Endothelial cell (in vitro differentiated cells): ENCODE measurements at regions not wholly inside any gene's neighbourhood (a gene's known extent, or its start where the extent isn't known, plus 50 kb on each side); places are given as distances from the start of the nearest gene placed in this dataset.
A peak's percentile ranks its signal among the peaks of the same experiment; 100 is the strongest.

Source experiments
- DNase-seq: peaks from one replicate; pipeline ENCODE4 v3.0.0; 2021; ENCODE audit warnings: low spot score
- H3K27ac Mint-ChIP-seq: one replicate; pipeline ENCODE4 v1.8.0; 2021; ENCODE audit warnings: mixed read lengths, inconsistent platforms; ENCODE audit not compliant: unreplicated experiment
- H3K27me3 Mint-ChIP-seq: one replicate; pipeline ENCODE4 v1.8.0; 2021; ENCODE audit warnings: mild to moderate bottlenecking, moderate library complexity, mixed read lengths, inconsistent platforms; ENCODE audit not compliant: unreplicated experiment
- H3K36me3 Mint-ChIP-seq: one replicate; pipeline ENCODE4 v1.8.0; 2021; ENCODE audit warnings: mild to moderate bottlenecking, low read depth, mixed read lengths, inconsistent platforms; ENCODE audit not compliant: unreplicated experiment
- H3K4me1 Mint-ChIP-seq: one replicate; pipeline ENCODE4 v1.8.0; 2021; ENCODE audit warnings: mild to moderate bottlenecking, mixed read lengths, inconsistent platforms; ENCODE audit not compliant: unreplicated experiment
- H3K4me3 Mint-ChIP-seq: one replicate; pipeline ENCODE4 v1.8.0; 2021; ENCODE audit warnings: mild to moderate bottlenecking, mixed read lengths, inconsistent platforms; ENCODE audit not compliant: unreplicated experiment
- H3K9me3 Mint-ChIP-seq: one replicate; pipeline ENCODE4 v1.8.0; 2021; ENCODE audit warnings: mixed read lengths, inconsistent platforms; ENCODE audit not compliant: unreplicated experiment
- TF ChIP-seq, protein P1 (sequence below): fragments of 200-600 bp; sonication (generic); IDR thresholded peaks from one replicate; pipeline ENCODE4 v1.5.0; 2021; ENCODE audit warnings: antibody characterized with exemption; ENCODE audit not compliant: unreplicated experiment

DNA sequence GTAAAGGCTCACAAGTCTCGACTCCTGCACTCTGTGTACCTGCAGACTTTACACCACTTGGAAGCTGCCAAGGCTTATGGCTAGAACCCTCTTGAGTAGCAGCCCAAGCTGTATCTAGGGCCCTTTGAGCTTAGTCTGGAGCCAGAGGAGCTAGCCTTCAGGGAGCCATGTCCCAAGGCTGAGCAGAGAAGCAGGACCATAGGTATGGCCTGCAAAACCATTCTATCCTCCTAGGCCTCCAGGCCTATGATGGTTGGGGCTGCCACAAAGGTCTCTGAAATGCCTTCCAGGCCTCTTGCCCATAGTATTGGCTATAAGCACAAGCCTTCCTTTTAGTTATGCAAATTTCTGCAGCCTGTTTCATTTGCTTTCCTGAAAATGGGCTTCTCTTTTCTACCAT lies 380.7 kb upstream of the CPXCR1 start:
- no peak overlapping the region for H3K27ac Mint-ChIP-seq
- H3K4me1 Mint-ChIP-seq = no peaks in the 10 kb centered on the region
- DNase-seq = no peak
- H3K36me3 Mint-ChIP-seq = no peaks in the 10 kb centered on the region
- H3K4me3 Mint-ChIP-seq = no peak overlapping the region
- no peaks in the 10 kb centered on the region for H3K27me3 Mint-ChIP-seq
- TF ChIP-seq, protein P1, sequence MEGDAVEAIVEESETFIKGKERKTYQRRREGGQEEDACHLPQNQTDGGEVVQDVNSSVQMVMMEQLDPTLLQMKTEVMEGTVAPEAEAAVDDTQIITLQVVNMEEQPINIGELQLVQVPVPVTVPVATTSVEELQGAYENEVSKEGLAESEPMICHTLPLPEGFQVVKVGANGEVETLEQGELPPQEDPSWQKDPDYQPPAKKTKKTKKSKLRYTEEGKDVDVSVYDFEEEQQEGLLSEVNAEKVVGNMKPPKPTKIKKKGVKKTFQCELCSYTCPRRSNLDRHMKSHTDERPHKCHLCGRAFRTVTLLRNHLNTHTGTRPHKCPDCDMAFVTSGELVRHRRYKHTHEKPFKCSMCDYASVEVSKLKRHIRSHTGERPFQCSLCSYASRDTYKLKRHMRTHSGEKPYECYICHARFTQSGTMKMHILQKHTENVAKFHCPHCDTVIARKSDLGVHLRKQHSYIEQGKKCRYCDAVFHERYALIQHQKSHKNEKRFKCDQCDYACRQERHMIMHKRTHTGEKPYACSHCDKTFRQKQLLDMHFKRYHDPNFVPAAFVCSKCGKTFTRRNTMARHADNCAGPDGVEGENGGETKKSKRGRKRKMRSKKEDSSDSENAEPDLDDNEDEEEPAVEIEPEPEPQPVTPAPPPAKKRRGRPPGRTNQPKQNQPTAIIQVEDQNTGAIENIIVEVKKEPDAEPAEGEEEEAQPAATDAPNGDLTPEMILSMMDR = no peak
- no peaks in the 10 kb centered on the region for H3K9me3 Mint-ChIP-seq

DNA sequence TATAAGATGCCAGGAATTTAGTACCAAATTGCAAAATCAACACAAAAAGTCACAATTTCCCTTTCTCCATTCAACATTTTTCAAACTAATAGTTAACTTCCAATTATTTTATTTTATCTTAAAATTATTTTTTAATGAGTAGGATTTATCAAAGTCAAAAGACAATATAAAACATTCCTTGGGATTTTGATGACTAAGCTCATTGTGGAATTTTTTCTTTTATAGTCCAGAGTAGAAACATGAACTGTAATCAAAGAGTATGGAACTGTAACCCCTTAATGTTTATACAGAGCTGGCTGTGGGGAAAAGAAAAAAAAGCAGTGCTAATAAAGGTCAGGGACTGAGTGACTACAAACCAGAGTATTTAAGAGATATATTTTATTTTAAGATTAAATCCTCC lies 368.6 kb upstream of the CPXCR1 start:
- Mint-ChIP-seq H3K4me3 (no peak overlapping the region), H3K4me1 (no peaks in the 10 kb centered on the region), H3K27me3 (no peaks in the 10 kb centered on the region), H3K36me3 (no peaks in the 10 kb centered on the region), H3K27ac (no peak overlapping the region), H3K9me3 (no peaks in the 10 kb centered on the region)
- DNase-seq = no peak
- TF ChIP-seq, protein P1 = no peak

DNA sequence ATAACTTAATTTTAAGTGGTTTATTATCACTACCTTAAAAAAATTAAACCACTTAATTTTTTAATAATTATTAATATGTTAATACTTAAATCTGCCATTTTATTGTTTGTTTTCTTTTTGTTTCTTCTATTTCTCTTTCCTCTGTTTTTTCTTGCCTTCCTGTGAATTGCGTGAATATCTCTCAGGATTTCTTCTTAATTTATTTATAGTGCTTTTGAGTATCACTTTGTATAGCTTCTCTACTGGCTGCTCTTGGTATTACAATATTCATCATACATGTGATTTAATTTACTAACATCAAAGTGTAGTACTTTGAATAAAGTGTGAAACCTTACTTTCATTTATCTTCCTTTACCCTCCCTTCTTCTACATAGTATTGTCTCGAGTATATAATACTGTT lies 349.5 kb upstream of the CPXCR1 start:
- Mint-ChIP-seq H3K27ac (no peak overlapping the region), H3K27me3 (no peaks in the 10 kb centered on the region), H3K9me3 (no peaks in the 10 kb centered on the region), H3K36me3 (no peaks in the 10 kb centered on the region), H3K4me1 (no peaks in the 10 kb centered on the region), H3K4me3 (no peak overlapping the region)
- DNase-seq = no peak
- TF ChIP-seq, protein P1 = peak; percentile 51

DNA sequence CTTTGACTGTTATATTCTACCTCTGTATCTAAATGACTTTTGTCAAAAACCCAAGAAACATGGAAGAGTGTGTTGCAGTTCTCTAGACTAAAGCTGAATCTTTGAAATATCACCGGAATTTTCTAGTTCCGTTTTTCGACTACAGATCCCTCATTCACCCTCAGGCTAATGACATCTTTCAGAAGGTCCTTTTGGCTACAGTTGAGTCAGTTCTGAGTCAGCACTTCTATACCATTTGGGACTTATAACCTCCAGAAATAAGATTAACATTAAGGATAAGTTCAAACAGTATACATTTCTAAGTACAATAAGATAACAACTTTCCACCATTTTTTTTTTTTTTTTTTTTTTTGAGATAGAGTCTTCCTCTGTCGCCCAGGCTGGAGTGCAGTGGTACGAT lies 331.0 kb upstream of the CPXCR1 start:
- Mint-ChIP-seq H3K9me3 (no peaks in the 10 kb centered on the region), H3K36me3 (no peaks in the 10 kb centered on the region)

DNA sequence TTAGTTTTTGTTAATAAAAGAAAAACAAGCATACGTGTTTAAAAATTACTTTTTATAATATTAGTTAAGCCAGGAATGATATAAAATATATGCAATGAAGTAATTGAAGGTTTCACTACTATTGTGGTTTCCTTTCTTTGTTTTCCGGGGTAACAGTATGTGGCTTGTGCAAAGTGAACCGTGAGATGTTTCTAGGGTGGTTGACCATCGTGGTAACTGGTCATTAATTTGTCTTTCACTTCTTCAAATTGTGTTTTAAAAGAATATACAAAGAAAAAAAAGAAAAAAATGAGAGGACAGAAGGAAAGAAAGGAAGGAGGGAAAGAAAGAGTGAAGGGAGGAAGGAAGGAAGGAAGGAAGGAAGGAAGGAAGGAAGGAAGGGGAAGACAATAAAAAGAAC lies 330.1 kb upstream of the CPXCR1 start:
- H3K27ac Mint-ChIP-seq = no peak overlapping the region
- TF ChIP-seq, protein P1 = no peak

More for the DNA sequence above, 331.0 kb upstream of the CPXCR1 start:
- Mint-ChIP-seq H3K4me1 (no peaks in the 10 kb centered on the region), H3K27me3 (no peaks in the 10 kb centered on the region), H3K4me3 (no peak overlapping the region), H3K27ac (no peak overlapping the region)
- no peak for DNase-seq
- TF ChIP-seq, protein P1 = no peak

More for the DNA sequence above, 330.1 kb upstream of the CPXCR1 start:
- Mint-ChIP-seq H3K4me3 (no peak overlapping the region), H3K27me3 (no peaks in the 10 kb centered on the region), H3K4me1 (no peaks in the 10 kb centered on the region), H3K9me3 (no peaks in the 10 kb centered on the region), H3K36me3 (no peaks in the 10 kb centered on the region)
- DNase-seq = no peak
